ENCODE measurements at regions not wholly inside any gene's neighbourhood (a gene's known extent, or its start where the extent isn't known, plus 50 kb on each side); places are given as distances from the start of the nearest gene placed in this dataset.
A peak's percentile ranks its signal among the peaks of the same experiment; 100 is the strongest.
"Not testable (repeated sequence)": the region's sequence is repeated elsewhere in the genome, so short reads cannot be mapped to it uniquely, and the experiment has no call there.

DNA sequence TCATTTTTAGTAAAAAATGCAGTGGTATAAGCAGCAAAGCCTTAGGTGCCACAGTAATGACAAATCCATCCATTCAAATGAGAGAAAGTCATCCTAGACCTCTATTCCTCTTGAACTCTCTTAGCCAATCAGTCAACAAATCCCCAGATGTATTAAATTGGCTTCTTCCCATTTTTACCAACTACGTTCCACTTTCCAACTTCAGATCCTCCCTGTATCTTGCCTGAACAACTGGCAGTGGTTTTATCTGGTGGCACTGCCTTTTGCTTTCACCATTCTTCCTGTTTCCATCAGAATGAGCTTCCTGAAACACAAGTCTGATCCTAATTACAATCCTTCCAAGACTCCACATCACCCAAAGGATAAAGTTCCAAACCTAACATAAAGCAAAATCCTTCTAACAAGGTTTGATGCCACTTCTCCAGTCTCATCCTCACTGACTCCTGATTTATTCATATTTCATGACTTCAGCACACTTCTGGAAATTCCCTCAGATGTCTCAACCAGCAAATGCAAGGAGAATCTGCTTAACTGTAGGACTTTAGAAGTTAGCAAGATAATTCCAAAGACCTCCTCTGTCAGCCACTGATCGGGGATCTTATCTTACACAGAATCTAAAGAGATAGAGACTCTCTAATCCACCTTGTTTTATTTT is 69.8 kb upstream of the SLC4A7 start:
- Mint-ChIP-seq H3K27ac (peak overlapping the region in 1 of 2 donors; percentile 23), H3K36me3 (ENCODE audit: insufficient read depth) (no peaks in the 10 kb centered on the region), H3K4me1 (ENCODE audit: low read depth in 2 of 2) (no peaks in the 10 kb centered on the region), H3K4me3 (no peak overlapping the region), H3K9me3 (no peaks in the 10 kb centered on the region), H3K27me3 (no peaks in the 10 kb centered on the region)
- ATAC-seq (replicated peaks) = no peak
- DNase-seq = no peak

DNA sequence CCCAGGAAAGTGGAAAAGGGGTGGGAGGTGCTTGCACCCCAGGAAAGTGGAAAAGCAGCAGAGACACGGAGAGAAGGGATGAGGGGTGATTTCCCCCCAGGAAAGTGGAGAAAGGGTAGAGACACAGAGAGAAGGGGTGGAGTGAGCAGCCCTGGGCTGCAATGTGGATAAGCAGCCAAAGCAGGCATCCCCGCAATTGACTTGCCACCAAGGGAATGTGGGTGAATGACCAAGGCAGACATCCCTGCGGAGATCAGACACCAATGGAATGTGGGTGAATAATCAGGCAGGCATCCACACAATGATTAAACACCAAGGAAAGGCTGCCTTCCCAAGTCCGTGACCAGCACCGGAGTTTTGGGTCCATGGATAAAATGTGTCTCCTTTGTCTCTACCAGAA is 68.5 kb upstream of the SLC4A7 start:
- H3K27me3 Mint-ChIP-seq; H3K4me3 Mint-ChIP-seq; ATAC-seq (replicated peaks); H3K36me3 Mint-ChIP-seq (ENCODE audit: insufficient read depth); H3K27ac Mint-ChIP-seq; H3K9me3 Mint-ChIP-seq; H3K4me1 Mint-ChIP-seq (ENCODE audit: low read depth in 2 of 2); DNase-seq: not testable (repeated sequence)

DNA sequence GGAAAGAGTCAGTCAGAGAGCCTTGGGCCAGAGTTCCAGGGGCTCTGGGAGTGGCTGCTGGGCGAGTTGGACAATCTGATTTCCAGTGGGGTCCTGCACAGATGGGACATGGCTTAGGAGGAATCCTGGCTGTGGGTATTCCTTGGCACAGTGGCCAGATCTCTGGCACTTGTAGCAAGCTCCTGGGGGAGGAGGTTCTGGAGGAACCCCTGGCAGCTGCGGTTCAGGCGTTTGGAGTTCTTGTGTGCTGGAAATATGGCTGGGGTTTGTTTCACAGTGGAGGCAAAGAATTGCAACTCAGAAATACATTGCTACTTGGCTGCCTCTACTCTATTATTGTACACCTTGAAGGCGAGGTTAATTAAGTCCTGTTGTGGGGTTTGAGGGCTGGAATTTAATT is 67.2 kb upstream of the SLC4A7 start:
- not testable (repeated sequence) for H3K27ac Mint-ChIP-seq; H3K36me3 Mint-ChIP-seq (ENCODE audit: insufficient read depth); H3K9me3 Mint-ChIP-seq; H3K4me3 Mint-ChIP-seq; H3K27me3 Mint-ChIP-seq; ATAC-seq (replicated peaks); DNase-seq; H3K4me1 Mint-ChIP-seq (ENCODE audit: low read depth in 2 of 2)

DNA sequence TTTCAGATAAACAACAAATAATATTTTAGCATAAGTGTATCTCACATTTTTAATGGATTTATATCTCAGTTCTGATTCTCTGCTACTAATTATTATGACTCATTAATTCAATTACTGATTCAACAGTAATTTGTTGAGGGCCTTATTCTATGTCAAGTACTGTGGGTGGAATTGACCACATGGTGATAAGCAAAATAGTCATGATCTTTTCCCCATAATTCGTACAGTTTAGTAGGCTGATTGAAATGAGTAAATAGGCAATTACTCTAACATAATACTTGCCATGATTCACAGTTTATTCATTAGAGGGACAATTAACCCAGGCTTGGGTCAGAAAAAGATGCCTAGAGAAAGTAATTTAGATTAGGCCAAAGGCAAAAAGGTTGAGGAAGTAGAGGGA is 60.9 kb upstream of the SLC4A7 start:
- Mint-ChIP-seq H3K27me3 (peaks cover 0 to 4% of the 10 kb centered on the region in 2 donors), H3K27ac (peak overlapping the region in 1 of 2 donors; percentile 74), H3K36me3 (ENCODE audit: insufficient read depth) (no peaks in the 10 kb centered on the region), H3K9me3 (no peaks in the 10 kb centered on the region), H3K4me3 (no peak overlapping the region), H3K4me1 (ENCODE audit: low read depth in 2 of 2) (peaks cover 0 to 3% of the 10 kb centered on the region in 2 donors)
- ATAC-seq (replicated peaks) (no peak), DNase-seq (no peak)

DNA sequence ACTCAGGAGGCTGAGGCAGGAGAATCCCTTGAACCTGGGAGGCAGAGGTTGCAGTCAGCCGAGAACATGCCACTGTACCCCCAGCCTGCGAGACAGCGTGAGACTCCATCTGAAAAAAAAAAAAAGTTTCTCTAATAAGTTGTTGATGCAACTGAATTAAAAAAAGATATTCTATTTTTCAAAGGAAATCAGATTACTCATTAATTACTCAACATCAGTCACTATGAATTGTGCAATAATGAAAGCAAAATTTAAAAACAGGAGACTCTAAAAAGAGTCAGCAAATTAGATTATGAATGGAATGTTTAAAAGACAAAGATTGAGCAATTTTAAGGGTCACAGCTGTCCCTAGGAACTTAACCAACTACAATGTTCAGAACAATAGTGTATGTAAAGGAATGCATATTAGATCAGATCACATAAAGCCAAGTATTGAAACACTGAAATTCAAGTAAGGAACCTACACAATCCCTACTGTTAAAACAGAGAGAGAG is 60.2 kb upstream of the SLC4A7 start:
- H3K4me3 Mint-ChIP-seq = no peak overlapping the region
- no peak for DNase-seq
- peaks cover 0 to 4% of the 10 kb centered on the region in 2 donors for H3K27me3 Mint-ChIP-seq
- no peak overlapping the region for H3K27ac Mint-ChIP-seq
- H3K9me3 Mint-ChIP-seq = no peaks in the 10 kb centered on the region
- H3K36me3 Mint-ChIP-seq (ENCODE audit: insufficient read depth) = no peaks in the 10 kb centered on the region
- no peak for ATAC-seq (replicated peaks)
- peaks cover 0 to 3% of the 10 kb centered on the region in 2 donors for H3K4me1 Mint-ChIP-seq (ENCODE audit: low read depth in 2 of 2)

DNA sequence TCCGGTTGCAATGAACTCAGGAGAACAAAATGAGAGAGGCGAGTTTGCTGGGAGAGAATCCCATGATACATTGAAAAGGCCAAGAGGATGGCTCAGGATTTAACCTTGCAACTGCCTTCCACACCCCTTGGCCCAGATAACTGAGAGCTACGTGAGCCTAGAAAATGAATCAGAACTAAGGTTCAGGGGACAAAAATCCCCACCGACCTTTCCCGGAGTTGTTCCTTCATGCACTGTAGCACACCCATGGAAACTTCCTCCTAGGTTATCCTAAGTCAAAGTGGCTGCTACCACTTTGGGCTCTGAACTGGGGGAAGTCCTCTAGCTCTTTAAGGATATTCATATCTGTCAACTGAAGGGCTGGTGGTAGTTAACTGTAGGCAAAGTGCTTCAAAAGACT is 58.3 kb upstream of the SLC4A7 start:
- ATAC-seq (replicated peaks) (no peak), DNase-seq (no peak)
- peaks cover 0 to 4% of the 10 kb centered on the region in 2 donors for H3K27me3 Mint-ChIP-seq
- H3K27ac Mint-ChIP-seq = no peak overlapping the region
- H3K4me3 Mint-ChIP-seq = no peak overlapping the region
- peaks cover 0 to 3% of the 10 kb centered on the region in 2 donors for H3K4me1 Mint-ChIP-seq (ENCODE audit: low read depth in 2 of 2)
- no peaks in the 10 kb centered on the region for H3K36me3 Mint-ChIP-seq (ENCODE audit: insufficient read depth)
- no peaks in the 10 kb centered on the region for H3K9me3 Mint-ChIP-seq

DNA sequence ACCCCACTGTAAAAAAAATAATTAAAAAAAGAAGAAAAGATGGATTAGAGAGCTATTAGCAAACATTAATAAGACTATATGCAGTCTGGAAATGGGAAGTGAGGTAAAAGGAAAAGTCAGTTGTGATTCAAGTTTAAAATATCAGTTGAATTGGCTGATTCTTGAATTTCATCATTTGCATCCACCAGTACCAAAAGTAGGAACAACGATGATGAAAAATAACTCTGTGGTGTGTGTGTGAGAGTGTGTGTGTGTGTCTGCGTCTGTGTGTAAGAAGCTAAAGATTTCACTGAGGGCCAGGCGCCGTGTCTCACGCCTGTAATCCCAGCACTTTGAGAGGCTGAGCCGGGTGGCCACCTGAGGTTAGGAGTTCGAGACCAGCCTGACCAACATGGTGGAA is 56.0 kb upstream of the SLC4A7 start:
- DNase-seq = no peak
- Mint-ChIP-seq H3K9me3 (no peaks in the 10 kb centered on the region), H3K27me3 (peaks cover 0 to under 1% of the 10 kb centered on the region in 2 donors), H3K4me1 (ENCODE audit: low read depth in 2 of 2) (peaks cover under 1 to 5% of the 10 kb centered on the region in 2 donors), H3K27ac (peak overlapping the region in 1 of 2 donors; percentile 67), H3K36me3 (ENCODE audit: insufficient read depth) (peaks cover under 1% of the 10 kb centered on the region), H3K4me3 (no peak overlapping the region)
- ATAC-seq (replicated peaks) = no peak

DNA sequence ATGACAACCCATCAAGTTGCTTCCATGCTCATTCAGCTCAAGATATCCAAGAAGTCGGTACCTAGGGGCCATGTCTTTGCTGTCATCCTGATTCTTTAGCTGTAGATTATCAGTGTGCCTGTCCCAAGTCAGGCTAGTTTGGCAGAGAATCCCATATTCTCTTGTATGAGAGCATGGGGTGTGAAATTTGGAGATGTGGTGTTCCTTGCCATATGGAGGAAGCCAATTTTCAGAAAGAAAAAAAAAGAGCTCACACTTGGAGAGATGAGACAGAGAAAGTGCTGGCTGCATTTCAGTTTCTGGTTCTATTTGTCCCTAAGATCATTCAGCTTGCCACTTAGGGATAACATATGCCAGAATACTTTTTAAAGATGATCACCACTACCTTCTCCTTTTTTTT is 52.3 kb upstream of the SLC4A7 start:
- Mint-ChIP-seq H3K4me1 (ENCODE audit: low read depth in 2 of 2) (peaks cover 15 to 23% of the 10 kb centered on the region in 2 donors), H3K9me3 (no peaks in the 10 kb centered on the region), H3K27ac (no peak overlapping the region), H3K36me3 (ENCODE audit: insufficient read depth) (peaks cover 14% of the 10 kb centered on the region), H3K27me3 (no peaks in the 10 kb centered on the region), H3K4me3 (no peak overlapping the region)
- ATAC-seq (replicated peaks) = no peak
- no peak for DNase-seq

DNA sequence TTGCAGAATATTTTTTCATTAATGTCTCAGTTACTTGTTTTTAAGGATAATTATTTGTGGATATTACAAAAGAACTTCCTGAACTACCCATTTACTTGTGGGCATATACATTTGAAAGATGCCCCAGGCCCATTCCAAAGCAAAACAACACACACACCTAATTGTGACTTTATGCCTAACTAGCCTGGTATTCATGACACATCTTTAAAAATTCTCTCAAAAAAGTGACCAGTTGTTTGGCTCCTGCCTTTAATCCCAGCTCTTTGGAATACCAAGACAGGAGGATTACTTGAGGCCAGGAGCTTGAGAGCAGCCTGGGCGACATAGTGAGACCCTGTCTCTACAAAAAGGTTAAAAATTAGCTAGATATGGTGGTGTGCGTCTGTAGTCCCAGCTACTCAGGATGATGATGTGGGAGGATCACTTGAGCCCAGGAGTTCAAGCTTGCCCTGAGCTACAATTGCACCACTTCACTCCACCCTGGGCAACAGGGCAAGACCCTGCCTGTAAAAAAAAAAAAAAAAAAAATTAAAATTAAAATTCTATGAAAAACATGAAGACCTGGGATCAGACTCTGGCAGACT is 51.7 kb upstream of the SLC4A7 start:
- H3K27me3 Mint-ChIP-seq = no peaks in the 10 kb centered on the region
- no peak for DNase-seq
- no peak for ATAC-seq (replicated peaks)
- peaks cover 14% of the 10 kb centered on the region for H3K36me3 Mint-ChIP-seq (ENCODE audit: insufficient read depth)
- H3K27ac Mint-ChIP-seq = peak overlapping the region in 1 of 2 donors; percentile 99
- H3K9me3 Mint-ChIP-seq = no peaks in the 10 kb centered on the region
- no peak overlapping the region for H3K4me3 Mint-ChIP-seq
- peaks cover 15 to 23% of the 10 kb centered on the region in 2 donors for H3K4me1 Mint-ChIP-seq (ENCODE audit: low read depth in 2 of 2)

DNA sequence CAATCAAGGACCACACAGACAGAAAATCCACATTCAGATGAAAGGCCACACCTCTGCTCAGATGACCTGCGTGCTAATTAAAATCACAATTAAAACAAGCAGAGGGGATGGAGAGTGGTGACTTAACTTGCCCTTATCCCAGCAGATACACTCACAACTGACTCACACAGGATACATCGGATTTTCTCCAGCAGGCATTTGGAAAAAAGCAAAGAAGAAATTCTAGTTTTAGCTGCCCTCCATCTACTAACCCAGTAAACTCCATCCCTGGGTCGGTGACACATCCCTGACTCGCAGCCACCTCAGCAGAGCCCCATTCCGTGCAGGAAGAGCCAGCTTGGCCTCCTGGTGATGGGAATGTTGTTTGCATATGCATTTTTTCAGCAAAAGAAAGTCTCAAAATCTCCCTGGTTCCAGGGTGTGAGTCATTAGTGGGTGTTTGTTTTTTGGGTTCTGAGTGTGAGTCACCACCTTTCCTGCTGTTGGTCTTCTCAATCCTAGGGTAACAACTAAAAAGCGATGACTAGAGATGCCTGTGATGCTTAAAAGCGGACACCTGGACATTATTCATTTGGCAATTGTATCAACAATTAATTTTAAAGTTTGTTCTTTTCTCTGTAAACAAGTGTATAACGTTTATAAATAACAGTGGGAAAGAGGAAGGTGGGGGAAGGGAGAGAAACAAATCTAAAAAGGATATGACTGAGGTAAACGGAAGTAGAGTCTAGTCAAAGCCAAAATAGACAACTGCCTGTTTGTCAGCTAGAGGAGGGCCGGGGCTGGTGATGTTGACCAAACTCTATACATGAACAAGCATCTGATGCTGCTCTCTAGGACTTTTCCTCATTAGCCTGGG is 49.8 kb upstream of the SLC4A7 start:
- no peaks in the 10 kb centered on the region for H3K27me3 Mint-ChIP-seq
- H3K27ac Mint-ChIP-seq = peak overlapping the region; percentile 98 to 99
- H3K36me3 Mint-ChIP-seq (ENCODE audit: insufficient read depth) = peaks cover 14% of the 10 kb centered on the region
- H3K4me3 Mint-ChIP-seq = peak overlapping the region; percentile 77 to 79
- peak; percentile 10 to 34 (median 16) for DNase-seq
- peak; percentile 91 for ATAC-seq (replicated peaks)
- H3K9me3 Mint-ChIP-seq = no peaks in the 10 kb centered on the region
- peaks cover 15 to 26% of the 10 kb centered on the region in 2 donors for H3K4me1 Mint-ChIP-seq (ENCODE audit: low read depth in 2 of 2)

Measured in effector memory CD8-positive, alpha-beta T cell (primary cell).